Gastrocnemius medialis (tissue), 4 donors: ENCODE measurements at regions not wholly inside any gene's neighbourhood (a gene's known extent, or its start where the extent isn't known, plus 50 kb on each side); places are given as distances from the start of the nearest gene placed in this dataset.

Experiments
- POLR2A ChIP-seq, 2 donors: fragments of 450-650 bp; IDR thresholded peaks; one replicate each; pipeline ENCODE4 v1.6.1; 2017; ENCODE audit warnings: antibody characterized with exemption in 2 of 2, mild to moderate bottlenecking in 2 of 2, moderate library complexity in 2 of 2
- TF ChIP-seq, protein P1 (sequence below), 5 experiments: fragments of 450-650 bp in 3 of 5; fragments of 200-600 bp in 2 of 5; sonication (generic) in 2 of 5; IDR thresholded peaks in 4 of 5; conservative IDR thresholded peaks in 1 of 5; 1 replicate in 4 of 5; 2 replicates in 1 of 5; pipeline ENCODE4 v1.5.1; 2016 to 2019; ENCODE audit warnings: antibody characterized with exemption in 5 of 5, mild to moderate bottlenecking in 3 of 5, moderate library complexity in 3 of 5

DNA sequence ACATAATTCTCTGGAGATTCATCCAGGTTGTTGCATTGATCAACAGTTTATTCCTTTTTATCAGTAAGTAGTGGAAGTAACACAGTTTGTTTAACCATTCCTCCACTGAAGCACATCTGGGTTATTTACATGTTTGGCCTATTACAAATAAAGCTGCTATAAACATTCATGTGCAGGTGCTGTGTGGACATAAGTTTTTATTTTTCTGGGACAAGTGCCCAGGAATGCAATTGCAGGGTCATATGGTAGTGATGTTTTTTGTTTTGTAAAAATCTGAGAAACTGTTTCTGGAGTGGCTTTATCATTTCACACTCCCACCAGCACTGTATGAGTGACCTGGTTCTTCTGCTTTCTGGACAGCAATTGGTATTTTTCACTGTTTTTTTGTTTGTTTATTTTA lies 505.4 kb downstream of the CCER1 start:
- TF ChIP-seq, protein P1, sequence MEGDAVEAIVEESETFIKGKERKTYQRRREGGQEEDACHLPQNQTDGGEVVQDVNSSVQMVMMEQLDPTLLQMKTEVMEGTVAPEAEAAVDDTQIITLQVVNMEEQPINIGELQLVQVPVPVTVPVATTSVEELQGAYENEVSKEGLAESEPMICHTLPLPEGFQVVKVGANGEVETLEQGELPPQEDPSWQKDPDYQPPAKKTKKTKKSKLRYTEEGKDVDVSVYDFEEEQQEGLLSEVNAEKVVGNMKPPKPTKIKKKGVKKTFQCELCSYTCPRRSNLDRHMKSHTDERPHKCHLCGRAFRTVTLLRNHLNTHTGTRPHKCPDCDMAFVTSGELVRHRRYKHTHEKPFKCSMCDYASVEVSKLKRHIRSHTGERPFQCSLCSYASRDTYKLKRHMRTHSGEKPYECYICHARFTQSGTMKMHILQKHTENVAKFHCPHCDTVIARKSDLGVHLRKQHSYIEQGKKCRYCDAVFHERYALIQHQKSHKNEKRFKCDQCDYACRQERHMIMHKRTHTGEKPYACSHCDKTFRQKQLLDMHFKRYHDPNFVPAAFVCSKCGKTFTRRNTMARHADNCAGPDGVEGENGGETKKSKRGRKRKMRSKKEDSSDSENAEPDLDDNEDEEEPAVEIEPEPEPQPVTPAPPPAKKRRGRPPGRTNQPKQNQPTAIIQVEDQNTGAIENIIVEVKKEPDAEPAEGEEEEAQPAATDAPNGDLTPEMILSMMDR (IDR thresholded peaks at IDR 0.05 in 4 of 5, conservative IDR thresholded peaks at IDR 0.05 in 1 of 5): no peak
- no peak for TF ChIP-seq POLR2A (IDR thresholded peaks at IDR 0.05)
